ENCODE measurements at regions not wholly inside any gene's neighbourhood (a gene's known extent, or its start where the extent isn't known, plus 50 kb on each side); places are given as distances from the start of the nearest gene placed in this dataset.

GRCh38 chr3:18208856-18209255, 216.3 kb downstream of the SATB1 start (continued):
- no peak for TF ChIP-seq REST (IDR thresholded peaks at IDR 0.05; ENCODE audit: unreplicated experiment)
- TF ChIP-seq ZNF114 (CRISPR knock-in tag; IDR thresholded peaks at IDR 0.05), result no peak
- TF ChIP-seq STAT1 (IDR thresholded peaks at IDR 0.05; ENCODE audit: unreplicated experiment), result no peak
- no peak for TF ChIP-seq JUNB (IDR thresholded peaks at IDR 0.05; ENCODE audit: unreplicated experiment)

GRCh38 chr3:18208091-18208490, 217.0 kb downstream of the SATB1 start:
- Histone ChIP-seq H3K4me2 (no peak overlapping the region), H3F3A (replicated peaks; ENCODE audit: low read depth) (no peaks in the 10 kb centered on the region), H3K79me2 (replicated peaks; ENCODE audit: insufficient read depth) (no peaks in the 10 kb centered on the region), H3K36me3 (ENCODE audit: insufficient read depth) (no peaks in the 10 kb centered on the region), H3K4me3 (no peak overlapping the region), H3K27ac (ENCODE audit: low read depth) (no peak overlapping the region), H4K20me1 (replicated peaks; ENCODE audit: insufficient read depth) (no peaks in the 10 kb centered on the region), H3K9me2 (ENCODE audit: insufficient read depth) (no peaks in the 10 kb centered on the region), H3K27me3 (ENCODE audit: insufficient read depth) (no peaks in the 10 kb centered on the region), H2AFZ (no peak overlapping the region), H3K4me1 (ENCODE audit: insufficient read depth) (peaks cover 8% of the 10 kb centered on the region; the same call in 1 of the 2 replicates)
- Mint-ChIP-seq H3K4me3 (no peak overlapping the region), H3K27ac (no peak overlapping the region), H3K4me1 (peaks cover 7% of the 10 kb centered on the region; the same call in 2 of the 3 replicates), H3K27me3 (ENCODE audit: insufficient read depth, low read depth, poor library complexity) (peaks cover 2% of the 10 kb centered on the region), H3K36me3 (ENCODE audit: low read depth) (no peaks in the 10 kb centered on the region), H3K9me3 (no peaks in the 10 kb centered on the region)
- no peak for DNase-seq (ENCODE audit: low spot score)
- no peak for ATAC-seq
- TF ChIP-seq EZH2 (IDR thresholded peaks at IDR 0.05; ENCODE audit: low read depth, unreplicated experiment) (no peak), NANOG (IDR thresholded peaks at IDR 0.05; ENCODE audit: borderline replicate concordance) (no peak), POLR2AphosphoS5 (IDR thresholded peaks at IDR 0.05; ENCODE audit: low read depth) (no peak), EZH2phosphoT487 (IDR thresholded peaks at IDR 0.05; ENCODE audit: unreplicated experiment) (no peak), ZNF331 (CRISPR knock-in tag; IDR thresholded peaks at IDR 0.05; ENCODE audit: low read depth) (no peak), JUNB (IDR thresholded peaks at IDR 0.05; ENCODE audit: unreplicated experiment) (no peak), ETS1 (IDR thresholded peaks at IDR 0.05) (no peak), ZNF114 (CRISPR knock-in tag; IDR thresholded peaks at IDR 0.05) (no peak), STAT1 (IDR thresholded peaks at IDR 0.05; ENCODE audit: unreplicated experiment) (no peak), REST (IDR thresholded peaks at IDR 0.05; ENCODE audit: unreplicated experiment) (no peak)
- TF ChIP-seq, protein P1, sequence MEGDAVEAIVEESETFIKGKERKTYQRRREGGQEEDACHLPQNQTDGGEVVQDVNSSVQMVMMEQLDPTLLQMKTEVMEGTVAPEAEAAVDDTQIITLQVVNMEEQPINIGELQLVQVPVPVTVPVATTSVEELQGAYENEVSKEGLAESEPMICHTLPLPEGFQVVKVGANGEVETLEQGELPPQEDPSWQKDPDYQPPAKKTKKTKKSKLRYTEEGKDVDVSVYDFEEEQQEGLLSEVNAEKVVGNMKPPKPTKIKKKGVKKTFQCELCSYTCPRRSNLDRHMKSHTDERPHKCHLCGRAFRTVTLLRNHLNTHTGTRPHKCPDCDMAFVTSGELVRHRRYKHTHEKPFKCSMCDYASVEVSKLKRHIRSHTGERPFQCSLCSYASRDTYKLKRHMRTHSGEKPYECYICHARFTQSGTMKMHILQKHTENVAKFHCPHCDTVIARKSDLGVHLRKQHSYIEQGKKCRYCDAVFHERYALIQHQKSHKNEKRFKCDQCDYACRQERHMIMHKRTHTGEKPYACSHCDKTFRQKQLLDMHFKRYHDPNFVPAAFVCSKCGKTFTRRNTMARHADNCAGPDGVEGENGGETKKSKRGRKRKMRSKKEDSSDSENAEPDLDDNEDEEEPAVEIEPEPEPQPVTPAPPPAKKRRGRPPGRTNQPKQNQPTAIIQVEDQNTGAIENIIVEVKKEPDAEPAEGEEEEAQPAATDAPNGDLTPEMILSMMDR (conservative IDR thresholded peaks at IDR 0.05; ENCODE audit: low read depth in 2 of 2), result no peak
